ENCODE measurements at regions not wholly inside any gene's neighbourhood (a gene's known extent, or its start where the extent isn't known, plus 50 kb on each side); places are given as distances from the start of the nearest gene placed in this dataset.

DNA sequence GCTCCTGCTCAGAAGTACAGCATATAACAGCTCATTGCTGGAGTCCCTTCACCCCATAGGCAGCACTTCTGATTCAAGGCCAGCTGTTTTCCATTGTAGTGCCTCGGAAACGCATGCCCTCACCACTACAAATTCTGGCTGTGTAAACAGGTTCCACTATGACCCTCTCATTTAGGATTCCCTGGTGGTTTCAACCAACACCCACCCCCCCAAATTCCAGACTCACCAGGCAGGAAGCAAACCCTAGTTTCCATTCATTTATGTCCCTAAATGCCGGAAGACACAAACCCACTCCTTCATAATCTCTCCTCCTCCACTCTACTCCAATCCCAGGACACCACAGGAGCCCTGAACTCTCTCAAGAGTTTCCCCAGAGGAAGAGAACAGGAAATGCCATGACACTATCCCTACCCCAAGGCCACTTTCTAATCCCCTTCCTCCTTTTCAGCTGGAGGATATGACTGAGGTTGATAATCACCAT lies 75.9 kb upstream of the TMPO start:
- Histone ChIP-seq H4K20me1 (ENCODE audit: insufficient read depth, low read length) (no peaks in the 10 kb centered on the region), H3K27ac (ENCODE audit: low read length) (no peak overlapping the region), H3K79me2 (ENCODE audit: low read length) (no peaks in the 10 kb centered on the region), H3K36me3 (replicated peaks; ENCODE audit: low read depth, low read length) (no peaks in the 10 kb centered on the region), H3K9ac (ENCODE audit: low read length) (no peak overlapping the region), H3K4me2 (ENCODE audit: low read length) (no peak overlapping the region), H3K4me1 (ENCODE audit: low read length) (no peaks in the 10 kb centered on the region), H3K27me3 (ENCODE audit: low read depth, low read length) (peaks cover 26% of the 10 kb centered on the region), H3K4me3 (ENCODE audit: low read length) (no peak overlapping the region), H2AFZ (ENCODE audit: low read depth, low read length) (no peak overlapping the region), H3K9me3 (ENCODE audit: insufficient read depth, low read length) (no peaks in the 10 kb centered on the region)
- TF ChIP-seq, protein P1, sequence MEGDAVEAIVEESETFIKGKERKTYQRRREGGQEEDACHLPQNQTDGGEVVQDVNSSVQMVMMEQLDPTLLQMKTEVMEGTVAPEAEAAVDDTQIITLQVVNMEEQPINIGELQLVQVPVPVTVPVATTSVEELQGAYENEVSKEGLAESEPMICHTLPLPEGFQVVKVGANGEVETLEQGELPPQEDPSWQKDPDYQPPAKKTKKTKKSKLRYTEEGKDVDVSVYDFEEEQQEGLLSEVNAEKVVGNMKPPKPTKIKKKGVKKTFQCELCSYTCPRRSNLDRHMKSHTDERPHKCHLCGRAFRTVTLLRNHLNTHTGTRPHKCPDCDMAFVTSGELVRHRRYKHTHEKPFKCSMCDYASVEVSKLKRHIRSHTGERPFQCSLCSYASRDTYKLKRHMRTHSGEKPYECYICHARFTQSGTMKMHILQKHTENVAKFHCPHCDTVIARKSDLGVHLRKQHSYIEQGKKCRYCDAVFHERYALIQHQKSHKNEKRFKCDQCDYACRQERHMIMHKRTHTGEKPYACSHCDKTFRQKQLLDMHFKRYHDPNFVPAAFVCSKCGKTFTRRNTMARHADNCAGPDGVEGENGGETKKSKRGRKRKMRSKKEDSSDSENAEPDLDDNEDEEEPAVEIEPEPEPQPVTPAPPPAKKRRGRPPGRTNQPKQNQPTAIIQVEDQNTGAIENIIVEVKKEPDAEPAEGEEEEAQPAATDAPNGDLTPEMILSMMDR (IDR thresholded peaks at IDR 0.05; ENCODE audit: low read depth, low read length), result no peak

DNA sequence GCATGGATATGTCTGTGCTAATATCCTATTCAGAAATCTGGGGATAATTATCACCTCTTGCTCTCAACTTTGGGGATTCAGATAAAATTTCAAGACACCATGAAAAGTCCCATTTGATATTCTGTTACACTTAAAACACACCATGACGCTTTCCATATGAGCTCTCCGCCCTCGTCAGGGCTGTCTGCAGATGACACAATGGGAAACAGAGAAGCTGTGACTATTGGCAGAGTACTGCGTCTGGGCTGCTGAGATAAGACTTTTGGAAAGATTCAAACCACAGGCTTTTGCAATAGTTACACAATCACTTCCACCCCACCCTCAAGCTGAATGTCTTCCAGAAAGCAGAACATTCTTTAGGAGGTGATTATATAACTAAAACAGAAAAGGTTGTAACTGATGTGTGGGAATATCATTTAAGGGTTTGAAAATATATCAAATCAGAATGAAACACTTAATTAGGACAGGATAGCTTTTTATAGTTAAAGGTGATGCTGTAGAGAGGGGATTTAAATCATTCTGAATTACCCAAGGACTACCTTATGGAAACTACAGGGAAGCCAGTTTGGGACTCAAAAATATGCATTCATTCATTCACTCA lies 75.3 kb upstream of the TMPO start:
- TF ChIP-seq, protein P1 (IDR thresholded peaks at IDR 0.05; ENCODE audit: low read depth, low read length), result no peak
- TF ChIP-seq EZH2phosphoT487 (IDR thresholded peaks at IDR 0.05; ENCODE audit: low read depth), result no peak
- Histone ChIP-seq H3K27ac (ENCODE audit: low read length) (no peak overlapping the region), H3K36me3 (replicated peaks; ENCODE audit: low read depth, low read length) (no peaks in the 10 kb centered on the region), H3K9ac (ENCODE audit: low read length) (no peak overlapping the region), H3K4me1 (ENCODE audit: low read length) (no peaks in the 10 kb centered on the region), H3K9me3 (ENCODE audit: insufficient read depth, low read length) (no peaks in the 10 kb centered on the region), H4K20me1 (ENCODE audit: insufficient read depth, low read length) (no peaks in the 10 kb centered on the region), H3K79me2 (ENCODE audit: low read length) (no peaks in the 10 kb centered on the region), H2AFZ (ENCODE audit: low read depth, low read length) (no peak overlapping the region), H3K4me3 (ENCODE audit: low read length) (no peak overlapping the region), H3K4me2 (ENCODE audit: low read length) (no peak overlapping the region), H3K27me3 (ENCODE audit: low read depth, low read length) (peaks cover 21% of the 10 kb centered on the region)

DNA sequence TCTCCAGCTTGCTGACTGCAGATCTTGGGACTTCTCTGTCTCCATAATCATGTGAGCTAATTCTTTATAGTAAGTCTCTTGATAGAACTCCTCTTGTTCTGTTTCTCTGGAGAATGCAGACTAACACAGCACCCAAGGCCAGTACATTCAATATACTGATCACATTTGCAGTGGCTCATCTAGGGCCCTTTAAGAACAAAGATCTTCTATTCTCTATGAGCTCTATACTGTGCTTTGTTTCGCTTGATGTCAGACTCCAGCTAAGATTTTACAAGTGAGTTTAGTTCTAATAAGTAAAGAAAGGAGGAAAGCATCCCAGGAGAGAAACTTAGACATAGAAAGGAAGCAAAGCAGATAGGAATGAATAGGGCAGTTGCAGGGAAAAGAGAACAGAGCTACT lies 69.3 kb upstream of the TMPO start:
- Histone ChIP-seq H3K36me3 (replicated peaks; ENCODE audit: low read depth, low read length) (no peaks in the 10 kb centered on the region), H2AFZ (ENCODE audit: low read depth, low read length) (no peak overlapping the region), H3K4me1 (ENCODE audit: low read length) (no peaks in the 10 kb centered on the region), H3K9me3 (ENCODE audit: insufficient read depth, low read length) (no peaks in the 10 kb centered on the region), H3K4me2 (ENCODE audit: low read length) (no peak overlapping the region), H3K27me3 (ENCODE audit: low read depth, low read length) (peaks cover 26% of the 10 kb centered on the region), H3K79me2 (ENCODE audit: low read length) (no peaks in the 10 kb centered on the region), H3K4me3 (ENCODE audit: low read length) (no peak overlapping the region), H3K27ac (ENCODE audit: low read length) (no peak overlapping the region), H3K9ac (ENCODE audit: low read length) (no peak overlapping the region), H4K20me1 (ENCODE audit: insufficient read depth, low read length) (no peaks in the 10 kb centered on the region)
- no peak for TF ChIP-seq EZH2phosphoT487 (IDR thresholded peaks at IDR 0.05; ENCODE audit: low read depth)
- TF ChIP-seq, protein P1 (IDR thresholded peaks at IDR 0.05; ENCODE audit: low read depth, low read length), result no peak

DNA sequence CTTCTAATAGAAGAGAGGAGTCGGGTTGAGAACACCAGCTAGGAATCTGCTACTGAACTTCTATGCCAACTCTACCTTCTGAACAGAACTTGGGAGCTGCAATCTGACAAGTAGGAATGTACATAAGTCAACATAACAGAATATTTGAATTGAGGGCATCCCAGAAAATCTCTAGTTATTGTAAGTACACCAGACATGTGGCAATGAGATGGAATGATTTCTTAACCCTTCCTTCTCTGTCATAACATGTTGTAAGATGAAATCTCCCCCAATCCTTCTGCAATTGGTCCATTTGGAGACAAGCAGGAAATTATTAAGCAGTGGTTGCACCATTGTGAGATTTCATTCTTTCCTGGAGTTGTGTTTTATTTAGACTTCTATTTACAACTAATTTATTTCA lies 68.7 kb upstream of the TMPO start:
- H3K4me2 ChIP-seq (ENCODE audit: low read length), result no peak overlapping the region

More for the DNA sequence above, 68.7 kb upstream of the TMPO start:
- Histone ChIP-seq H3K4me1 (ENCODE audit: low read length) (no peaks in the 10 kb centered on the region), H2AFZ (ENCODE audit: low read depth, low read length) (no peak overlapping the region), H3K4me3 (ENCODE audit: low read length) (no peak overlapping the region), H3K79me2 (ENCODE audit: low read length) (no peaks in the 10 kb centered on the region), H3K27ac (ENCODE audit: low read length) (no peak overlapping the region), H3K36me3 (replicated peaks; ENCODE audit: low read depth, low read length) (no peaks in the 10 kb centered on the region), H4K20me1 (ENCODE audit: insufficient read depth, low read length) (no peaks in the 10 kb centered on the region), H3K9me3 (ENCODE audit: insufficient read depth, low read length) (no peaks in the 10 kb centered on the region), H3K27me3 (ENCODE audit: low read depth, low read length) (peaks cover 26% of the 10 kb centered on the region), H3K9ac (ENCODE audit: low read length) (no peak overlapping the region)
- TF ChIP-seq EZH2phosphoT487 (IDR thresholded peaks at IDR 0.05; ENCODE audit: low read depth), result no peak
- TF ChIP-seq, protein P1 (IDR thresholded peaks at IDR 0.05; ENCODE audit: low read depth, low read length), result no peak

All from OCI-LY3 (cell line).